Occipital lobe (tissue), 1 donor: ENCODE measurements at regions not wholly inside any gene's neighbourhood (a gene's known extent, or its start where the extent isn't known, plus 50 kb on each side); places are given as distances from the start of the nearest gene placed in this dataset.
"Not testable (repeated sequence)": the region's sequence is repeated elsewhere in the genome, so short reads cannot be mapped to it uniquely, and the experiment has no call there.

Experiments
- DNase-seq: peaks from one replicate; lab custom pipeline; 2025; lab: John Stamatoyannopoulos, UW

DNA sequence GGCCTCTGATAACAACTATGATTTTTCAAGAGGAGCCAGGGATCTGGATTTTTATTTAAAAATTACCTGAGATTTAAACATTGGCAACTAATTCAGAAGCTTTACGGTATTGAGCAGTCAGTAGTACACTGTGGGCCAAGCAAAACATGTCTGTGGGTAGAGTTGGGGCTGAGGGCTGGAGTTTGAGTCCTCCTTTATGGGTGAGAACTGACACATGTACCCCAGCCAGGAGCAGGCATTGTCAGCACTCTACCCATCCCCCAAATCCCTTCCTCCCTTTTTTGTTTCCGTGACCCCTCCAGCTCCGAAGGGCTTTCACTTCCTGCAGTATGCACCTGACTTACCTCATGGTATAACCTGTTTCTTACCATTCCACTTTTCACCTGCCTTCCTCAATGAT lies 131.4 kb downstream of the SNX5 start:
- DNase-seq = no peak

- no peak for DNase-seq
These were observed 132.2 kb downstream of the SNX5 start for GRCh38 chr20:17836303-17836861.

DNA sequence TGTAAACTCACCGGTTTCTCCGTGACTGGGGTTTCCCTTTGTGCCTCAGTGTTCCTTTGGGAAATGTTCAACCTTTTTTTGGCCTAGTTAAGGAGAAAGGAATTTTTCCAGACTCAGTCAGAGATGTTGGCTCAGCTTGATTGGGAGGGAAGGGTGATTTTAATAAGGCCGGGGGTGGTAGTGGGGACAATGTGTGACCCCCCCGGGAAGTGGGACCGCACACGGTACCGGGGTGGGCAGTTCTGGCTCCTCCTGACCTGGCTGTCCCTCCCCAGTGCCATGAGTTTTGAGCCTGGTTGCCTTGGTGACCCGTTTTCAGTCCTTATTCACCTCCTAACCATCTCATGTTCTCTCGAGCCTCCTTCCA lies 132.7 kb downstream of the SNX5 start:
- no peak for DNase-seq

DNA sequence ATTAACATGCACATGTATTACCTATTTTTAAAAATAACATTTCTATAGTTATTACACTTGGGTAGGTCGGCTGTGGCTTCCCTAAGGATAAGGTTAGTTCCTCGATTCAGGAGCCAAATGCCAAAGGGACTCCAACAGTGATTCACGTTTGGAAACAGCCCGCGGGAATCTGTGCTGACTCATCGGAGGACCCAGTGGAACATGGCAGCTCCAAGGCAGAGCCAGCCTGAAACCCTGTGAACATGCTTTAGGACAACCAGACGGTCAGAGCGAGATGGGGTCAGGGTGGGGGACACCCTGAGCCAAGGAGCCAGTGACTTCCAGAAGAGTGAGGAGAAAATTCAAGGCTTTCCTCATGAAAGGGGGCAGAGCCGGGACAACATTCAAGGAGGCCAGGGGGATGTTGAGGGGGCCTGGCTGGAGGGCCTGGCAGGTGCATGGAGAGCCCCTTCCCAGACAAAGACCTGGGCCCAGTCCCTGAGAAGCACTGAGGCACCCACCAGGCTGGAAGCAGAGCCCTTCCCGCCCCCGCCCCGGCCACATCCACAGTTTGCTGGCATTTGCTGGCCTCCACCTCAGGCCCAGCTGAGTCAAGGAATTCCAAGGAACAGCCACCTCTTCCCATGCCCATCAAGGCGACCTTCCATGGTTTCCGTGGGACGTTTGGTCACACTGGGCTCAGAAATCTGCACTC lies 133.2 kb downstream of the SNX5 start:
- DNase-seq = no peak

DNA sequence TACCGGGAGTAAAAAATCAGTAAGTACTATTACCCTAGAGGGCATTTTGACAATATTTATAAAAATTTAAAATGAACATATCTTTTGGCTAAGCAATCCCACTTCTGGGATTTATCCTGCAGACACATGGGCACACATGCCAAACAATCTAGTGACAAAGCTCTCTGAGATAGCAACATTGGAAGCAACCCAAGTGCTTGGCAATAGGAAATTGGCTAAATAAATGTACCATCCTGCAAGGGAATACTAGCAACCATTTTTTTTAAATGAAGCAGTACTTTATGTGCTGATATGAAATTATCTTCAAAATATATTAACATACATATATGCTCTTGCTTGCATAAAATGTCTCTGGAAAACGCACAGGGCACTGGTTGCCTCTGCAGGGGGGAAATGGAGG lies 133.8 kb downstream of the SNX5 start:
- DNase-seq = no peak

DNA sequence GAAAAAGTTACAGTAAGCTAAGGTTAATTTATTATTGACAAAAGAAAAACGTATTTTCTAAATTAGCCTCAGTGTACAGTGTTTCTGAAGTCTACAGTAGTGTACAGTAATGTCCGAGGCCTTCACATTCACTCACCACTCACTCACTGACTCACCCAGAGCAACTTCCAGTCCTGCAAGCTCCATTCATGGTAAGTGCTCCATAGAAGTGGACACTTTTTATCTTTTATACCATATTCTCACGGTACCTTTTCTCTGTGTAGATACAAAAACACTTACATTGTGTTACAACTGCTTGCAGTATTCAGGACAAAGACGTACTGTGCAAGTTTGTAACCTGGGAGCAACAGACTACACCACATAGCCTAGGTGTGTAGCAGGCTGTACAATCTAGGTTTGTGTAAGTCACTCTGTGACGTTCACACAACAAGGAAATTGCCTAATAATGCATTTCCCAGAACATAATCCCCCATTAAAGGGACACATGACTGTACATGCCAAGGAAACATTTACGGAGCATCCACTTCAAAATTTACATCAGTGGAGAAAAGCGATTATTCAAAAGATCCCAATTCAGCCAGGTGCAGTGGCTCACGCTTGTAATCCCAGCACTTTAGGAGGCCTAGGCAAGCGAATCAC lies 133.4 kb downstream of the BANF2 start:
- DNase-seq = no peak

GRCh38 chr20:17832236-17832915 lies 132.6 kb downstream of the BANF2 start:
- DNase-seq = no peak

GRCh38 chr20:17828598-17829144 lies 128.9 kb downstream of the BANF2 start:
- no peak for DNase-seq

- no peak for DNase-seq
These were observed 128.2 kb downstream of the BANF2 start for GRCh38 chr20:17827759-17828559.

- no peak for DNase-seq
These were observed 127.3 kb downstream of the BANF2 start for GRCh38 chr20:17827079-17827478.

DNA sequence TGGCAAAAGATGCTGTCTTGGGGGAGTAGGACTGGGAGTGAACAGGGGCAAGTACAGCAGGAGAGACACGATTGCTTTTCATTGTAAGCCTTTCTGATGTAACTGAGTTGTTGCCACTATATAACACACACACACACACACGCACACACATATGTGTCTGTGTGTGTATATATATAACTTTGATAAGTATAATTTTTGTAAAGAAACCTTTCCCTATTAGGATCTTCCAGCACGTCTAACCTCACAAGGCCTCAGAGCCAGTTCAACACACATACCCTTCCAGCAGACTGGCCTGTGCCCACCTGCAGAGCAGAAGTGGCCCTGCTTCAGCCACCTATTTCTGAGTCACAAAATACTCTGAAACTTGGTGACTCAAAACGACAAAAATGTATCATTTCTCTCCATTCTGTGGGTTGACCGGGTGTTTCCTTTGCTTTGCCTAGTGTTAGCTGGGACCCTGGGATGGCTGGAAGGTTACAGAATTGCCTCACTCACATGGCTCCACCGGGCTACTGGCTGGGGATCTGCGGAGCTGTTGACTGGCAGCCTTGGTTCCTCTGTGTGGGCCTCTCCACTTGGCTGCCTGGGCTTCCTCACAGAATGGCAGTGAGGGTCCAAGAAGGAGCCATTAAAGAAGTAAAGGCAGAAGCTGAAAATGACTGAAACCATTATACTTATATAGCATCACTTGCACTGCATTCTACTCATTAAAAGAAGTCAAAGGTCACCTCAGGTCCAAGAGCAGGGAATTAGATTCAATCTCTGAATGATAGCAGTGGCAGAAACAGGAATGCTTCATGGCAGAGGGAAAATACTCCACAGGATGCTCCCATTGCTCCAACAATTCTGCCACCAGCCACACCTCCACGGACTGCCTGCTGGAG lies 126.4 kb downstream of the BANF2 start:
- no peak for DNase-seq

DNA sequence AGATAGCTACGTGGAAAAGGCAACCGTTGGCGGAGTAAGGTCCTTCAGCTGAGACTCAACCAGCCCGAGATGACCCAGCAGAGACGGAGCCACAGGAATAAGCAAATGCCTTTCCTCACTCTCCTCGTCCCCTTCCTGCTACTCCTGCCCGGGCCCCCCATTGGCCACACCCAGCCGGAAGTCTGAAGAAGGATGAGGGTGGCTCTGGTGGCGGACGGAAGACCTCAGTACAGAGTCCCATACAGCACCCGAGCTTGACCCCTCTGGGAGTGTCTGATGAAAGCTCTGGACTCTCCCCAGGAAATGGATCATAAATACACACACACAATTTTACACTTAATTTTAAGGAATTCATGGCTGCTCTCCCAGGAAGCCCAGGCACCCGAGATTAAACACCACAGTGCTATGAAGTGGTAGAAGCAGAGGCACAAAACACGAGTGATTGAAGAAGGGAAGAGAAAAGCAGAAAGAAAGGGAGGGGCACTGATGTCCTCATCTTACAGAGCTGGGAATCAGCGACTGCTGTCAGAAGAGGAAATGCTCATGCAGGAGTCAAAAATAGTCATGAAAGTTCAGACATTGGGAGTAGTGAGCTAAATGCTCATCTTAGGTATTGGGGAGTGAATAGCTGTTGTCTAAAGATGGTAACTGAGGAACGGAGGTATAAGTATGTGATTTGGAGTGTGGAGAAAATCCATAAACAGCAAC lies 125.6 kb downstream of the BANF2 start:
- DNase-seq = no peak

DNA sequence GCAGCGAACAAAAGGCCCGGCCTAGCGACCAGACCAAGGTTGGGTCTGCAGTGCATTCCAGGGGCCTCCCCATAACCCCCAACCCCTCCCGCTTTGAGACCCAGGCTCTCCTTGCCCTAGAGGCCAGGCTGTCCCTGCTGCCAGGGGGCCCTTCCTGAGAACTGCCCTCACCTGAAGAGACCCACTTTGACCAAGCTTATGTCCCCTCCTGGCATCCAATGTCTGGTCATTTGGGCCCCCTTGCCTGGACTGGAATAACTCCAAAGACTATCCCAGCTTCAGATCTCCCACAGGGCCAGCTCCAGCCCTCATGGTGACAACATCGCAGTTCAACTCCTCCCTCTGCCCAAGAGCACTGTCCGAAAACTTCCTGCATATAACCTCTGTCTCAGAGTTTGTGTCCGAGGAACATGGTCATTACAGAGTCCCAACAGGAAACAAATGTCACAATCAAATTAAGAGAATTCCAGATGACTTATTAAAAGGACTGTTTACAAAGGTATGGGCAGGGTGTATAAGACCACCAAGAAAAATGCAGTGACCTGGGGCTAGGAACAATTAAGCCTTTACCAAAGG lies 125.0 kb downstream of the BANF2 start:
- no peak for DNase-seq

DNA sequence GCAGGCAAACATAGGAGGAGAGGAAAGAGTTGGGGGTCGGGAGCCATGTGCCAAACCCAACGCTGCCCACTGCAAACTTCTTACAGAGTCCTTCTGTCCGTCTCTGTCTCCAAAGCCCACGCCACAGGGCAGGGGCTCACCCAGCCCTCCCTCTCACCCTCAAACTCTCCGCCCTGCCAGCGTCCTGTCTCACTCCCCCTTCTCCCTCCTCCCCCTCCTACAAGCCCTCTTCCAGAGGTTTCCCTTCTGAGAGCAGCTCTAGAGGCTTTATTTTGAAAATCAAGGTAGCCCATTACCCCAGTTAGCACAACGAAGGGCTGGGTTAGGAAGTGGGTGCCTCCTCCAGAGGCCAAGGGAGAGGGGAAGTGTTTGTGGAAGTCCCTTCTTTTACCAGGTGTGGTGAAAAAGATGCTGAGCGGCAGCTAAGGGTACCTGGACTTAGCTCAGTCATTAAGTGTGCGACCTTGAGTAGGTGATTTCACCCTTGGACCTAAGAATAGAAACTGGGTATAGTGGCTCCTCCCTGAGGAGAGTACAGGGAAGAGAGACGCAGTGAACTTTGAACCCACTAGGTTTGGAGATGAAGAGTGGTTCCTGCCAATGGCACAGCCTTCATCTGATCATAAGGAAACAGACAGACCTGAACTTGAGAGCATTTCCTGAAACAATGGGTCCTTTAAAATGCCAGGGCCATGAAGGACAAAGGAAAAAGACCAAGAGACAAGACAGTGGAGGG lies 123.8 kb downstream of the BANF2 start:
- no peak for DNase-seq

GRCh38 chr20:17822540-17823408 lies 123.0 kb downstream of the BANF2 start:
- DNase-seq = no peak

GRCh38 chr20:17822039-17822438 lies 122.3 kb downstream of the BANF2 start:
- DNase-seq = no peak

GRCh38 chr20:17821606-17822005 lies 121.8 kb downstream of the BANF2 start:
- not testable (repeated sequence) for DNase-seq
